OCI-LY1 (cell line): ENCODE measurements at regions not wholly inside any gene's neighbourhood (a gene's known extent, or its start where the extent isn't known, plus 50 kb on each side); places are given as distances from the start of the nearest gene placed in this dataset.

Source experiments
- CTCF ChIP-seq: fragments of 200-600 bp; sonication (generic), shearing (Covaris generic); IDR thresholded peaks from 2 replicates; pipeline ENCODE4 v1.5.1; 2017; ENCODE audit warnings: mild to moderate bottlenecking, antibody characterized with exemption, low read length, moderate library complexity, mixed read lengths
- EZH2 ChIP-seq: fragments of 200-600 bp; sonication (generic), shearing (Covaris generic); IDR thresholded peaks from 2 replicates; pipeline ENCODE4 v1.8.0; 2017; ENCODE audit warnings: borderline replicate concordance, mixed run types, mild to moderate bottlenecking, antibody characterized with exemption, low read length, moderate library complexity, mixed read lengths

GRCh38 chr1:218848009-218848408 is 325.7 kb upstream of the LYPLAL1 start:
- TF ChIP-seq EZH2, result no peak
- TF ChIP-seq CTCF, result no peak
